A204.1 (cell line): ENCODE measurements at regions not wholly inside any gene's neighbourhood (a gene's known extent, or its start where the extent isn't known, plus 50 kb on each side); places are given as distances from the start of the nearest gene placed in this dataset.

Source experiments
- FAIRE-seq: peaks from 2 replicates; lab custom pipeline; 2012; peaks lifted over from hg19 to GRCh38; lab: Jason Lieb, UNC

- FAIRE-seq, result no peak
Measured at GRCh38 chr10:131757285-131758058, 143.3 kb upstream of the PPP2R2D start.

GRCh38 chr10:131758062-131758938 is 142.5 kb upstream of the PPP2R2D start:
- FAIRE-seq, result no peak

DNA sequence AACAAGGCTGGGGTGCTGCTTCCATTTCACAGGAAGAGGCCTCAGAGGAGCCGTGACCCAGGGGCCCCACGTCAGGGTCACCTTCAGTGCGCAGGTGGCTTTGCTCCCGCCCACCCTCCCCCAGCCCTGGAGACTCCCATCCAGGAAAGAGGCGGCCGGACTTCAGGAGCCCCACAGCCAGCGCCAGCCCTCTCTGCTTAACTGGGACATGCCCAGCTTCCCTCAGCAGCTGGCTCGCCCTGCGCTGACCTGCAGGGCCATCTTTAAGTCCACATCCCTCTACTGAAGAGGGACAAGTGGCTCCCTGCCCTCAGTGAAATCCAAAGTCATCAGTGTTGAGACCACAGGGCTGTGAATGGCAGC is 141.9 kb upstream of the PPP2R2D start:
- FAIRE-seq, result no peak

- FAIRE-seq, result no peak
Measured at GRCh38 chr10:131759347-131759746, 141.5 kb upstream of the PPP2R2D start.

GRCh38 chr10:131760416-131761166 is 140.2 kb upstream of the PPP2R2D start:
- FAIRE-seq, result no peak

DNA sequence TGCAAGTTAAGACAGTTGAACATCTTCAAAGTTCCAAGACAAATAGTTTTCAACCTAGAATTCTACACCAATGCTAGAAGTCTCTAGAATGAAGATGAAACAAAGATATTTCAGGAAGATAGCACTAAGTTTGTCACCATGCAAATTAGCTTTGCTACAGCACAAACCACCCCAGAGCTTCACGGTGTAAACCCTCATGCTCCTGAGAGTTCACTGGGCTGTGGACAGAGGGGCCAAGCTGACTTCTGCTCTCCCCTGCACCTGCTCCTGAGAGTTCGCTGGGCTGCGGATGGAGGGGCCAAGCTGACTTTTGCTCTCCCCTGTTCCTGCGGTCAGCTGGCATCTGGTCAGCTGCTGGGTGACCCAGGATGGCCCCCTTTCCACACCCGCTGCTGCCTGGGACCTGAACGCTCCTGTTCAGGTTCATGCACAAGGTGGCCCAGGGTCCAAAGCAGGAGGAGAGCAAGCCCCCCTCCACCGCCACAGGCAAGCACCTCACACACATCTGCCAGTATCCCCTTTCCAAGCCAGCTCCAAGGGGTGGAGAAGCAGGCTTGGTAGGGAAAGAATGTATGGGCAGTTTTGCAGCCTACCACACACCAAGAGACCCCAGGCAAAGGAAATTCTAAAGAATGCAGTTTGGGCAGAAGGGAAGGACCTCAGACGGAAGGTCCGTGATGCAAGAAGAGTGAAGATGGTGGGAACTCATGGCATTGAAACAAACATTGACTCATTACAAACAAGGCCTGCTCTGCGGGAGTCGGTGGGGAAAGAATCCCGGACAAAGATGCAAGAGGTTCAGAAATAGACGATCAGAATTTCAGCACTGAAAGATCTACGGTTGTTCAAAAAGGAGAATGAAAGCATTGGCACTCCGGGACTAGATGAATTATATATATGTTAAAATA is 137.8 kb upstream of the PPP2R2D start:
- FAIRE-seq, result no peak

GRCh38 chr10:131764929-131765328 is 135.9 kb upstream of the PPP2R2D start:
- no peak for FAIRE-seq

DNA sequence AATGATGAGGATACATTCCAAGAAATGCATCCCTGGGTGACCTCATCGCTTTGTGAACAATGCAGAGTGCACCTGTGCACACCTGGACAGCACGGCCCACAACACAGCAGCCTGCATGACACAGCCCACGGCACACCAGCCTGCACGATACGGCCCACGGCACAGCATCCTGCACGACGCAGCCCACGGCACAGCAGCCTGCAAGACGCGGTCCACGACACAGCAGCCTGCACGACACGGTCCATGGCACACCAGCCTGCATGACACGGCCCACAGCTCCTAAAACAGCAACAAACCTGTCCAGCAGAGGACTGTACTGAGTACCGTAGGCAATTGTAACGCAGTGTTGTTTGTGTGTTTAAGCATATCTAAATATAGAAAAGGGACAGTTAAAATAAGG is 134.7 kb upstream of the PPP2R2D start:
- FAIRE-seq, result no peak

DNA sequence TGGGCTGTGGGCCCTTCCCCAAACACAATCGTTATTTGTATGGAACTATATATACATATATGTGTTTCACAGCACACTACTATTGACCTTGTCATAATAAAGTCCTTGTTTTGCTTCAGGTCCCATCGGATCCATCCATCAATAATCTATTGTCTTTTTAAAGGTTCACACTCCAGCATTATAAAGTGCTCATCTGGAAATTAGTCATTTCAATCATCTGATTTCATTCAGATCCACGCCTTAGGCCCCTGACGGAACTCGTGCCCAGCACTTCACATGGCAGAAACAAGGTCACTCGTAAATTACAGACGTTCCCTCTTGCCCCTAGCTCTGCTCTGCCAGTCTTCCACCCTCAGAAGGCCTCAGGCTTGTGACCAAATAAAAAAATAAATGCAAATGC is 133.1 kb upstream of the PPP2R2D start:
- FAIRE-seq, result no peak

DNA sequence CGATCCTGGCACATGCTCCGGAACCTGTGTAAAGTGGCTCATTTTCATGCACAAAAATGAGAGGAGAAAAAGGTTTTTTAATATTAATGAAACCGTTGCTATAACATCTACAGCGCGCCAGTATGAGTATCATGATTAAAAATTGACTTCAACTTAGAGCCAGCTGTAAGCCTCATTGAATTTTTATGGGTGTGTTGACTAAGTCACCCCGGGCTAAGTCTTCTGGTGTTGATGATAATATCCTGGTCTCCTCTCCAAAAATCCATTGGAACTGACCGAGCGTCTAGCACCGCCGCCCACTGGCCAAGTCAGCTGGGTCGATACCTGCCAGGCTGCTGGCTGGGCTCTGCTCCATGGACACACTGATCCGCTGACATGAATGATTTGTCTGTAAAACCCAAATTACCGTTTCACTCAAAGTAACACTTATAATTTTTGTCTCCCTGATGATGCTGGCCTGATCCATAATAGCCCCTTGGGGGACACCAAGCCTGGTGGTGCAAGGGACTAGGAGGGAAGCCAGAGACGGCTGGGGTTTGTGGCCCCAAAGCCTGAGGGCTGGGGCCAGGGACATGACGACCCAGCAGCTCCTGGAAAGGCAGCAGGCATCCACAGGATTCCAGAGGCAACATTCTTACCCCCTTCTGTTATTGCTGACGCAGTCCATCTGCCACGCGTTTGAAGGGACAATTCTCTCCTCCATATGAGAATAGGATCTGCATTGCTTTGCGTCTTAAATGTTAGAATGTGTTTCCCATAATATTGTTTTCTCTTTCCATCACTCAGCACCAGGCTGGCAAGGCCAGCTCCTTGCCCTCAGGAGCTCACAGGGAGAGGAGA is 131.0 kb upstream of the PPP2R2D start:
- FAIRE-seq, result no peak

DNA sequence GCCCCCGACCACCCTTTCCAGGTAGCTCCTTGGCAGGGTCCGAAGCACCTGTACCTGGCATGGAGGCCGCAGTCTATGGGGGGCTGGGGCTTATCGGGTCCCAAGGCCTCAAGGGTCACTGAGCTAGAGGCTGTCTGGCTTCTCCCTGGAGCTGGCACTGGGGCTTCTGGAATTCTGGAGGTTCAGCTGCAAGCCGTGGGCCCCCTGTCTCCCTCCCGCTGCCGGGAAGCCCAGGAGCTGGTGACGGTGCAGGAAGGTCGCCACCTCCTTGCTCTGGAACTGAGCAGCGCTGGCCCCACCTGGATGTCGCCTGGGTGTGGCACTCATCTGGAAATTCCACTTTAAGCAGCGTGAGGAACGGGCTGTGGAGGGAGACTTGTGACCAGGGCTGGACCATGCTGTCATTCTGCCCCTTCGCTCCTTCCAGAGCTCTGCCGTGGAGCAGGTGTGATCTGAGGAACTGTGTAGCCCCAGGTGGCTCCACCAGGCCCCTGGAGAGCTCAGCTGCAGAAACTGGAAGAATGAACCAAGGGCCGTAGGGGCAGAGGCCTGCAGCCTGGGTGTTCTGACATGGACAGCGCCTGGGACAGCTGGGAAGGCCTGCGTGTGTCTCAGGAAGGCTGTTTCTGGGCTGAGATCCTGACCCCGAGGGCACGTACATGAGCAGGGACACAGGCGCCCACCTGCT is 129.7 kb upstream of the PPP2R2D start:
- no peak for FAIRE-seq

- FAIRE-seq, result no peak
Measured at GRCh38 chr10:131771634-131772358, 129.0 kb upstream of the PPP2R2D start.

GRCh38 chr10:131772441-131772840 is 128.4 kb upstream of the PPP2R2D start:
- no peak for FAIRE-seq

- FAIRE-seq, result no peak
Measured at GRCh38 chr10:131773370-131774343, 127.2 kb upstream of the PPP2R2D start.

- no peak for FAIRE-seq
Measured at GRCh38 chr10:131774681-131775085, 126.1 kb upstream of the PPP2R2D start.

DNA sequence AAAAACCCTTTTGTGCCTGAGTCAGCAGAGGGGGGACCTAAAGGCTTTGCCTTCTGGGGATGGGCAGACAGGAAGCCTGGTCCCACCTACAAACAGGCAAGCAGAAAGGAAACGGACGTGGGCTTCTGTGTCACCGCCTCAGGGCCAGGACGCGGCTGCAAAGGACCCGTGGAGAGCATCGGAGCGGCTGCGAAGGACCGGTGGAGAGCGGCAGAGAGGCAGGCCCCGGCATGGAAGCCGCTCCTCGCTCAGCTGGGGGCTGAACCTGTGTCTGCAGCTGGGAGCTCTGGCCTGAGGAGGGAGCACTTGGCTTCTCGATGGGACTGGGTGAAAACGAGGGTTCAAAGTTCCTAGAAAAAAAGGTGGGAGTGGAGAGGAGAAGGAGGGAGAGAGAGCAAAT is 125.4 kb upstream of the PPP2R2D start:
- no peak for FAIRE-seq

- no peak for FAIRE-seq
Measured at GRCh38 chr10:131775833-131776232, 125.0 kb upstream of the PPP2R2D start.

- no peak for FAIRE-seq
Measured at GRCh38 chr10:131776496-131776895, 124.3 kb upstream of the PPP2R2D start.
